ENCODE measurements at regions not wholly inside any gene's neighbourhood (a gene's known extent, or its start where the extent isn't known, plus 50 kb on each side); places are given as distances from the start of the nearest gene placed in this dataset.

GRCh38 chr15:94704946-94705345 is 473.6 kb downstream of the MCTP2 start:
- H3K36me3 ChIP-seq (ENCODE audit: control insufficient read depth, low read length) = no peaks in the 10 kb centered on the region
- no peak overlapping the region for H3K4me3 ChIP-seq (ENCODE audit: low read length)
- no peaks in the 10 kb centered on the region for H3K79me2 ChIP-seq (ENCODE audit: control insufficient read depth, low read length)
- no peaks in the 10 kb centered on the region; the same call in 1 of the 2 replicates for H3K9me2 ChIP-seq (replicated peaks; ENCODE audit: control insufficient read depth, low read length)
- H3F3A ChIP-seq (ENCODE audit: control insufficient read depth, insufficient read depth) = no peaks in the 10 kb centered on the region
- H3K27me3 ChIP-seq (ENCODE audit: control insufficient read depth, low read length) = no peaks in the 10 kb centered on the region
- no peaks in the 10 kb centered on the region for H4K20me1 ChIP-seq (ENCODE audit: control insufficient read depth, insufficient read depth, low read depth, low read length)
- H3K4me2 ChIP-seq (ENCODE audit: low read length) = no peak overlapping the region
- H3K27ac ChIP-seq (ENCODE audit: low read depth, low read length) = no peak overlapping the region
- TF ChIP-seq CTCF (IDR thresholded peaks at IDR 0.05; ENCODE audit: low read depth, low read length, poor library complexity, severe bottlenecking) (no peak), EZH2phosphoT487 (IDR thresholded peaks at IDR 0.05; ENCODE audit: borderline replicate concordance, low read length) (no peak)
- no peaks in the 10 kb centered on the region for H3K9me3 ChIP-seq (ENCODE audit: control insufficient read depth, insufficient read depth, low read length)
- no peaks in the 10 kb centered on the region for H3K4me1 ChIP-seq (ENCODE audit: control insufficient read depth, low read length)

DNA sequence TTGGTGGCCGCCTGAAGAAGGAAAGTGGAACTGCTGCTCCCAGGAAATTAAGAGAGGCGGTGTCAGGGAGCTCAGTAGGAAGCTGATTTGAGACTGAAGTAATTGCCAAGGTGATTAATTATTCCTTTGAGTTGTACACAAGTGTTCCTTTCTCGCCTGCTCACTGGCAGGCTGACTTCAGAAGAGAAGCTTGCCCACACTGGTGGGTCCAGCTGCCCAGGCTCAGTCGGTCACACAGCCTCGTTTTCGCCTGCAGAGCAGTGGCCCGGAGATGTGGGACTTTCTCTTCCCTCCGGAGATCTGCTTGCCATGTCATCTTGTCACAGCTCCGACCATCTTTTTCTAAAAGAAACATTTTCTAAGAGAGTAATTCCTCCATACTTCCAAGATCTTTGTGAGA is 478.0 kb downstream of the MCTP2 start:
- no peaks in the 10 kb centered on the region for H3K4me1 ChIP-seq (ENCODE audit: control insufficient read depth, low read length)
- no peaks in the 10 kb centered on the region for H3K9me3 ChIP-seq (ENCODE audit: control insufficient read depth, insufficient read depth, low read length)
- H3K27ac ChIP-seq (ENCODE audit: low read depth, low read length) = no peak overlapping the region
- no peaks in the 10 kb centered on the region for H4K20me1 ChIP-seq (ENCODE audit: control insufficient read depth, insufficient read depth, low read depth, low read length)
- no peaks in the 10 kb centered on the region; the same call in 1 of the 2 replicates for H3K9me2 ChIP-seq (replicated peaks; ENCODE audit: control insufficient read depth, low read length)
- no peak overlapping the region for H3K4me2 ChIP-seq (ENCODE audit: low read length)
- H3K79me2 ChIP-seq (ENCODE audit: control insufficient read depth, low read length) = no peaks in the 10 kb centered on the region
- H3F3A ChIP-seq (ENCODE audit: control insufficient read depth, insufficient read depth) = no peaks in the 10 kb centered on the region
- no peak overlapping the region for H3K4me3 ChIP-seq (ENCODE audit: low read length)
- H3K36me3 ChIP-seq (ENCODE audit: control insufficient read depth, low read length) = no peaks in the 10 kb centered on the region
- H3K27me3 ChIP-seq (ENCODE audit: control insufficient read depth, low read length) = no peaks in the 10 kb centered on the region
- TF ChIP-seq EZH2phosphoT487 (IDR thresholded peaks at IDR 0.05; ENCODE audit: borderline replicate concordance, low read length) (no peak), CTCF (IDR thresholded peaks at IDR 0.05; ENCODE audit: low read depth, low read length, poor library complexity, severe bottlenecking) (no peak)

DNA sequence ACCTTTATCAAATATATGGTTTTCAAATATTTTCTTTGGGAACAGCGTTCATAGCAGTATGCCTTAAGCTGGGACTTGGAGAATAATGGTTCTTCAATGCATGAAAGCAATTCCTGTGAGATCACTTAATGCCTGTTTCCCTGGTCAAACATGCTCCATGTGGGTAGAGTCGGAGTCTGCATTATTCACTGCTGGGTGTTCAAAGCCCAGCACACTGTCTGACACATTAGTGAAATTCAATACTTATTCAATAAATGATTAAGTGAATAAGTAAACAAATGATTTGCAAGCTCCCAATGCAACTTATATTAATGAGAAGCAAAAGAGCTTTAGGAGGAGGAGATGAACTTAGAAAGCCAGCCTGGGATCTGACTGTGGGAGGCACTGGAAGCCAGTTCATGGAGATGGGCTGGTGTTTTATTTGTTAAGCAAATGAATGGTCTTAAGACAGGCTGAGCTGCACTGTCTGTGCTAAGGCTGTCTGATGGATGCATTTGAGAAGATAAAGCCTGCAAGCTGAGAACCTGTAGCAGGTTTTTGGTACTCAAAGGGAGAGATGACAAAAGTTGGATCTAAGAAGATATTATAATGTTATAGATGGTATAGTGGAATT is 490.8 kb downstream of the MCTP2 start:
- Histone ChIP-seq H3K79me2 (ENCODE audit: control insufficient read depth, low read length) (no peaks in the 10 kb centered on the region), H3K36me3 (ENCODE audit: control insufficient read depth, low read length) (no peaks in the 10 kb centered on the region)

DNA sequence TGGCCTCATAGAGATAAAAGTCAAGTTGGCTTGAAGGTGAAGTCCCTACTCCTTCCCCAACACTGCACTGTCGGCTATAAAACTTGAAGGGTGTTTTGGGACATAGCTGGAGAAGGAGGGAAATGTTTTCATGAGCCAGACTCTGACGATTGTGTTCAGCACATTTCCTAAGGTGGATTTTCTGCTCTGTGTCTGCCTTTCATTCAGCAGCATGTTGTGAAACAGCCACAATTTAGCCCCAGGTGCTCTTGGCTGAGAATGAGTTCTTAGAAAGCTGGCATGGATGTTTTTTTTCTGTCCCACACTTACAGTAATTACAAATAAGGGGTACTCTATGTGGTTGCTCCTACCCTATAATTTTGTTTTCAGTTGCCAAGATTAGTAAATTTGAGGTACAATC is 492.4 kb downstream of the MCTP2 start:
- H3K27ac ChIP-seq (ENCODE audit: low read depth, low read length) = no peak overlapping the region
- no peak overlapping the region for H3K4me2 ChIP-seq (ENCODE audit: low read length)
- no peaks in the 10 kb centered on the region for H3K9me3 ChIP-seq (ENCODE audit: control insufficient read depth, insufficient read depth, low read length)
- H3K27me3 ChIP-seq (ENCODE audit: control insufficient read depth, low read length) = no peaks in the 10 kb centered on the region
- no peaks in the 10 kb centered on the region for H3K4me1 ChIP-seq (ENCODE audit: control insufficient read depth, low read length)
- no peaks in the 10 kb centered on the region for H3K79me2 ChIP-seq (ENCODE audit: control insufficient read depth, low read length)
- no peaks in the 10 kb centered on the region for H3K36me3 ChIP-seq (ENCODE audit: control insufficient read depth, low read length)
- H3F3A ChIP-seq (ENCODE audit: control insufficient read depth, insufficient read depth) = no peaks in the 10 kb centered on the region
- TF ChIP-seq CTCF (IDR thresholded peaks at IDR 0.05; ENCODE audit: low read depth, low read length, poor library complexity, severe bottlenecking) (no peak), EZH2phosphoT487 (IDR thresholded peaks at IDR 0.05; ENCODE audit: borderline replicate concordance, low read length) (no peak)
- H3K4me3 ChIP-seq (ENCODE audit: low read length) = no peak overlapping the region
- no peaks in the 10 kb centered on the region for H4K20me1 ChIP-seq (ENCODE audit: control insufficient read depth, insufficient read depth, low read depth, low read length)
- H3K9me2 ChIP-seq (replicated peaks; ENCODE audit: control insufficient read depth, low read length) = no peaks in the 10 kb centered on the region

More for the DNA sequence above, 490.8 kb downstream of the MCTP2 start:
- H3K9me3 ChIP-seq (ENCODE audit: control insufficient read depth, insufficient read depth, low read length) = no peaks in the 10 kb centered on the region
- no peak overlapping the region for H3K27ac ChIP-seq (ENCODE audit: low read depth, low read length)
- no peaks in the 10 kb centered on the region for H3K4me1 ChIP-seq (ENCODE audit: control insufficient read depth, low read length)
- H4K20me1 ChIP-seq (ENCODE audit: control insufficient read depth, insufficient read depth, low read depth, low read length) = no peaks in the 10 kb centered on the region
- no peaks in the 10 kb centered on the region for H3F3A ChIP-seq (ENCODE audit: control insufficient read depth, insufficient read depth)
- H3K9me2 ChIP-seq (replicated peaks; ENCODE audit: control insufficient read depth, low read length) = no peaks in the 10 kb centered on the region
- no peak overlapping the region for H3K4me2 ChIP-seq (ENCODE audit: low read length)
- H3K27me3 ChIP-seq (ENCODE audit: control insufficient read depth, low read length) = no peaks in the 10 kb centered on the region
- TF ChIP-seq EZH2phosphoT487 (IDR thresholded peaks at IDR 0.05; ENCODE audit: borderline replicate concordance, low read length) = no peak
- no peak overlapping the region for H3K4me3 ChIP-seq (ENCODE audit: low read length)

Data from DOHH2 (cell line).